NCI-H69 (cell line): ENCODE measurements at regions not wholly inside any gene's neighbourhood (a gene's known extent, or its start where the extent isn't known, plus 50 kb on each side); places are given as distances from the start of the nearest gene placed in this dataset.

Source experiments
- DNase-seq: peaks from one replicate; lab custom pipeline; 2025; lab: John Stamatoyannopoulos, UW

DNA sequence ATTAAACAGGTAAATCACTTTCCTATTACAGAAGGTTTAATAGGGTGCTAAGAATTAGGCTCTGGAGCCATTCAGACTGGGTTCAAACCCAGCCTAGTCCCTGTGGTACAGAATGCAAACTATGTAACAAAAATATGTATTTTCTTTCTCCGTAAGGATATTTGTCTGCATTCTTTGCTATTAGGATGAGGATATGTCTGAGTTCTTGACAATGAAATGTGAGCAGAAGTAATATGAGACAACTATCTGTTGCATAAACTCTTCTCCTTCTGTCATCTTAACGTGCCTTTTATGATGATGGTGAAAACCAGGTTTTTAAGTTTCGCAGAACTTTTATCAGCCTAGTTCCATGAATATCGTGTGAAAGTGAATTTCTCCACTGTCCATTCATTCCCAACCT is 1129.1 kb upstream of the ZEB2 start:
- no peak for DNase-seq

DNA sequence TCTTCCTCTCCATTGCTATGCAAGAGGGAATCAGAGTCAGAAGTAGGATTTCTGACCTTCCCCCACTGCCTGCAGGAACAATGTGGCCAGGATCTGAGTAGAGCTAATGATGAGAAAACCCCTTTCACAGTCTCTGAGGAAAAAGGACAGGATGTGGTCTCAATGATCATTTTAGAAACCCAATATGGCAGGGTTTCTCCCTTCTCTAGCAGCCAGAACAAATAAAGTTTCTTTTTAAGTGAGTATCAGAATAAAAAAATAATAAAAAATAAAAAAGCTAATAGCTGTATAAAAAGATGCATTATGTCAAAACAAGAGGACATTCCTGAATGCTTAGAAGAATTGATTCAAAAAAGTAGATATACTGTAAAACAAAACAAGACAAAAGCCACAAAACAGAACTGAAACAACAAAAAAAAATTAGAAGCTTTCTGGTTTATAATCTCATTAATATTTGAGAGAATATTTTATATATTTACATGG is 1124.9 kb upstream of the ZEB2 start:
- DNase-seq, result no peak

DNA sequence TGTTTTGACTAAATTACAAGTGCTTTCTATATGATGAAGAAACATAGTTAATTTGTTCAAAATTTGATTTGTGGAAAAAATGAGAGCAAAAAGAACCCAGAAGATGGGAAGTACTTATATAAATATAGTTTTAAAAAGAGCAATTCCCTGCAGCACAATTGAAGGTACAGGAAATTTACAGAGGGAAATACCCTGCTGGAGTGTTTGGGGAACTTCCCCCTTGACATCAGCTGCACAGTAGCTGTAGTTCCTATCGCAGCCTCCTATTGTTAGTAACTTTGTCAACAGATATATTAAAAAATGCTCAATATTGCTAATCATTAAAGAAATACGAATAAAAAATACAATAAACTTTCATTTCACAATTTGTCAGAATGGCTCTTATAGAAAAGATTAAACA is 1118.8 kb upstream of the ZEB2 start:
- no peak for DNase-seq

DNA sequence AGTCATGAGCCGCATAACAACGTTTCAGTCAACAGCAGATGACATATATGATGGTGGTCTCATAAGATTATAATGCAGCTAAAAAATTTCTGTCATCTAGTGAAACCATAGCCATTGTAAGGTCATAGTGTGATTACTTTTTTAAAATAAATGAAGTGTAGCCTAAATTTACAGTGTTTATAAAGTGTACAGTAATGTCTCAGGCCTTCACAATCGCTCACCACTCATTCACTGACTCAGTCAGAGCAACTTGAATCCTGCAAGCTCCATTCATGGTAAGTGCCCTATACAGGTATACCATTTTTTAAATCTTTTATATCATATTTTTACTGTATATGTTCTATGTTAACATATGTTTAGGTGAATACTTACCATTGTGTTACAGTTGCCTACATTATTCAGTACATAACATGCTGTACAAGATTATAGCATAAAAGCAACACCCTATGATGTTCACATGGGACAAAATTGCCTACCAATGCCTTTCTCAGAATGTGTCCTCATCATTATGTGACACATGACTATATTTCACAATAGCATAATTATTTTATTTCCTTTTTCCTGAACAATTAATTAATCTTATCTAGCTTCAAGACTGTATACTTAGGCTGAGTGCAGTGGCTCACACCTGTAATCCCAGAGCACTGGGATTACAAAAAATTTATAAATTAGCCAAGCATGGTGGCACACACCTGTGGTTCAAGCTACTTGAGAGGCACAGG is 1115.9 kb upstream of the ZEB2 start:
- no peak for DNase-seq

DNA sequence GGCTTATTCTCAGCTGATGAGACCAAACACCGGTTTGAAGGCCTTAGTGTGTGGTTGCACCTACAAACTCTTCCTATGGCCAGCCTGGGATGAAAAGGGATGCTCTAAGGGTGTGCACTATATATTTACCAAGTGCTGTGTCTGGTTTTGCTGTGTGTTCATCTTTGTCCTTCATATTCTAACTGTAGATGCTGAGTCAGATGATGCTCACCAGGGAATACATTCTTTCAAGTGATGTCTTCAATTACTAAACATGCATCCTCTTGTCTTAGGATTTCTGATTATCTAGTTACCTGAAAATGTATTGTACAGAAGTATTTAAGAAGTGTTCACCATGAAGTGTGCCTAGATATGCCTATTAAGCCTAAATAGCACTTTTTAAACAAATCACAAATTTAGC is 1111.6 kb upstream of the ZEB2 start:
- DNase-seq, result no peak

DNA sequence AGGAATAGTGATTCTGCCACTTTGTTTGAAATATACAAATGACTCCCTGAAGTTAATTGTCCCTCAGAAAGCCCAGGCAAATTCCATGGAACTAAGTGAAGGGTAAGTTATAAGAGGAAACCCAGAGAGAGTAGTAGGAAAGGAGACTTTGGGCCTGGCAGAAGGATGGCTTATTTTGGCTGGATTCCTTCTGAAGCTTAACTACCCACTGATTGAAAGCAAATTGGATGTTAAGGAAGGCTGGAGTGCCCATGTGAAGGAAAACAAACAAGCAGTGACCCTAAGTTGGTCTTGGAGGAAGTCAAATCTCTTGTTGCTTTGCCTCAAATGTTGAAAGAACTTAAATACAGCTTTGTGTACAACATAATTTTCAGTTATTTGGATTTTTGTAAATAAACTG is 1106.4 kb upstream of the ZEB2 start:
- DNase-seq, result no peak

DNA sequence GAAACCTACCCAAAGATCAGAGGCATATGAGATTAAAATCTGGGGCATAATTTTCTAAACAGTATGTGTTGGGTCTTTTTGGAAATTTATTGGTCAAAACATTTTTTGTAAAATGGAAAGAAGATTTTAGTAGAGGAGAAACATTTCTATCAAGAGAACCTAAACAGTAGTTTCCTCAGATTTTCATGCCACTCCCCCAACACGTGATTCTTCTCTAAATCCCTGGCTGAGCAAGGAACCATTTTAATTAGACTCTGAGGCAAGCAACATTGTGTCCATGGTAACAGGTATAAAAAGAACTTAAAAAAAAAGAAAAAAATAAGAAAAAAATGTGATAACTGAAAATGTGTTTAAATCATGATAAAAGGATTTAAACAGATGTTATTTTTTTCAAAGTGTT is 1105.2 kb upstream of the ZEB2 start:
- no peak for DNase-seq

DNA sequence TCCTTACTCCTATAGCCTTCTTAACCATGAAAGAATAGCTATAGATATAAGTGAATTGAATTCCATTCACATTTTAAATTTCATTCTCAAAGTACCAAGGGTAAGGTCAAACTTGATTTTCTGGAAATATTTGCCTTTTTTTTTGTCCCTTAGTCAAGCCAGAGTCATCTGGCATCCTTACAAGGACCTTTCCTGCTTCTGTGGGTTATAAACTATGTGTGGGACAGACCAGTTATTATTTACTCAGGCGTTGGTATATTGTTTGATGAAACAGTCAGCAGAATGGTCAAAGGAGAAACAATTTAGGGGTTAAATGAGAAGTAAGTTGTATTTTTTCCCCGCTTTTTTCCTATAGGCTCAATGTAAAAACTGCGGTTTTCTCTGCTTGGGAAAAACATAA is 1103.2 kb upstream of the ZEB2 start:
- DNase-seq, result no peak

DNA sequence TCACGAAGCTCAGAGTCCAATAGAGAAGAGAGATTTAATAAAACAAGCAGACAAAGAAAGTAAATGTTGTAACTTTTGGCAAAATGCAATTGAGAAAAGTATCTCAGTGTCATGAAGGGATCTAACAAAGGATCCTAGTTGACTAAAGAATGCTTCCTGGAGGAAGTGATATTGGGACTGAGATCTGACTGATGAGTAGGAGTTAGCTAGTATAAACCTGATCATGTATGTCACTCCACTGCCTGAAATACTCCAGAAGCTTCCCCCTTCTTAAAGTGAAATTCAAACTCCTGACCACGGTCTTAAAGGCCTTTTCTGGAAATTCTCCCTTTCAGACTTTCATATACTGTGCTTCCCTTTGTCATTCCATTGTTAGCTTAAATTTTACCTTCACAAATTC is 1102.4 kb upstream of the ZEB2 start:
- no peak for DNase-seq

DNA sequence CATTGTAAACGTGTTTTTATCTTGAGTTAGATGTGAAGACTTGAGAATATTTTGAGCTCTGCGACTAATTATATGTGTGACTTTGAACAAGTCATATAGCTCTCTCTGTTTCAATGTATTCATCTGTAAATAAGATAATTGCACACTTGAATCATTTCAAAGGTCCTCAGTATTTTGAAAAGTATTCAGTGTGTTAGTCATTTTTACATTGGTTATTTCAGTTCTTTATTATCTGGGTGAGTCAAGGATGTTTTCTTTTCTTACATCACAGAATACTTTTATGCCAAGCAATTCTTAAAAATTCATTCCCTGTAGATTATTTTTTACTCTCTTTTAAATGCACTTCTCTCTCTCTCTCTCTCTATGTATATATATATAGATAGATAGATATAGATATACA is 1098.0 kb upstream of the ZEB2 start:
- peak; percentile 9 for DNase-seq

DNA sequence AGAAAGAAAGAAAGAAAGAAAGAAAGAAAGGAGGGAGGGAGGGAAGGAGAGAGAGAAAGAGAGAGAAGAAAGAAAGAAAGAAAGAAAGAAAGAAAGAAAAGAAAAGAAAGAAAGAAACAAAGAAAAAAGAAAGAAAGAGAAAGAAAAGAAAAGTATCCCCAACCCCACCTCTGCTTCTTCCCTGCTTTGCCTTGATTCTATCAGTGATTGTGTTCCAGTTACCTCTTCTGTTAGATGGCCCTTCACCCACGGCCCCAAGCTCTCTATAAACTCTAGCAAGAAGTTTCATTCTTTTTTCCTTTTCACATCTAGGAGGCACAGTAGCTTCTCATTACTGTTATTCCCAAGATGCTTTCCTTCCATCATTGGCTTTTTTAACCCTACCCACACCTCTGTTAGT is 1097.5 kb upstream of the ZEB2 start:
- DNase-seq, result no peak

DNA sequence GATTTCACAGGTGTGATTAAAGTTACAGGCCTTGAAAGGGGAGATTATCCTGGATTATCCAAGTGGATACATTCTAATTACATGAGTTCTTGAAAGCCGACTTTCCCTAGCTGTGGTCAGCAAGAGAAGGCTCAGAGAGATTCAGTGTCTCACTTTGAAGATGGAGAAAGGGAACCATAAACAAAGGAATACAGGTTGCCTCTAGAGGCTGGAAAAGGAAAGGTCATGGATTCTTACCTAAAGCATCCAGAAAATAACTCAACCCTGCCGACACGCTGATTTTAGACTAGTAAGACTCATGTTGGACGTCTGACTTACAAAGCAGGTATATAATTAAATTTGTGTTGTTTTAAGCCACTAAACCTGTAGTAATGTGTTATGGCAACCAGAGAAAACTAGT is 1095.7 kb upstream of the ZEB2 start:
- DNase-seq, result no peak

DNA sequence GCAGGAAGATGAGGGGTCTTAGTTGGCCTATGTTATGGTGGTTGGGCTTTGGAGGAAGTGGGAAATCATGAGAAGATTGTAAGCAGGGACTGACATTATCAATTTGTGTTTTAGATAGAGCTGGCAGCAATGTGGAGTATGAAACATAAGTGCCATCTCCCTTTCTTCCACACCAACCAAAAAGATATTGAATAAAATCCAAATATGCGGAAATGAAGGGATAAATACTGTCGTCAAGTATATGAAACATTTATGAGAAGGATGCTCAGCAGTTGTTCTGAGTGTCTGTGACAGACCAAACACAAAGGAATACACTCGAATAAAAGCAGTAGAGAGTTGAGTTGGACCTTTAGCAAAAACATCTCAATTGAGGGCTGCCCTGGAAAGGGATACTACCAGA is 1090.0 kb upstream of the ZEB2 start:
- DNase-seq, result no peak

DNA sequence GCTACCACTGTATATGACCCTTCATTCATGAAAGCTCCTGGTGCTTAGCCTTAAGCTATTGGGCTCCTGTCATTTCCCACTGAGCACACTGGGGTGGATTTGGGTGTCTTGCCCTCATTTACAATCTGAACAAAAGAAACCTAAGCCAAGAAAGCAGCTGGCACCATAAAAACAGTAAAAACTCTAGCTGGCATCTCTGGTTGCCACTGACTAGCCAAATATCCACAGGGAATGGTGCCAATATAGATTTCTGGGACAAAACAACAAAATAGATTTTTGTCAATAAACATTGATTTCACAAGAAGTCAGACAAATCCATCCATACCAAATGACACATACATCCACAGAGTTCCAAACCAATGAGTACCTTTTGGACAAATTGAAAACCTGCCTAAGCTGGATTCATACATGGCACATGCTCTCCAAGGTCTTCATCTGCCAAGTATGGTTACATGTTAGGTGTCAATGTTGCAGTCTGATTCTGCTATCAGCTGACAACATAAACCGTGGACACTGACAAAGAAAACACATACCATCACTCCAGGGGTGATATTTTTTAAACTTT is 1081.5 kb upstream of the ZEB2 start:
- DNase-seq, result peak; percentile 91

DNA sequence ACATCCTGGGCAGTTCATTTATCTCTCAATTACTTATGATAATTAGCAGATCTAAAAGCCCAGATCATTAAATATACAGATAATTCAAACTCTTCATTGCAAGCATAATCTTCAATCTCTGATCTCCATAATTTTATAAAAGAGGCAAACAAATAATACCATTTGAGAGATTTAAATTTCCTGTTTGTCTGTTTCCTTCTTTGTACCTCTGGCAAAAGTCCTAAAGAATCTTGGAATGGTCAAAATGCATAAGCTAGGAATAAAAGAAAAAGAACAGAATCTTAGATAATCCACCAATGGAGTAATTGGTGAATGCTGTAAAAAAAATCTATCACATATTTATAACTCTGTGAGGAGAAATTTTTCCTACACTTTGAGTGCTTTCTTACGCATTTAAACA is 1080.9 kb upstream of the ZEB2 start:
- no peak for DNase-seq

DNA sequence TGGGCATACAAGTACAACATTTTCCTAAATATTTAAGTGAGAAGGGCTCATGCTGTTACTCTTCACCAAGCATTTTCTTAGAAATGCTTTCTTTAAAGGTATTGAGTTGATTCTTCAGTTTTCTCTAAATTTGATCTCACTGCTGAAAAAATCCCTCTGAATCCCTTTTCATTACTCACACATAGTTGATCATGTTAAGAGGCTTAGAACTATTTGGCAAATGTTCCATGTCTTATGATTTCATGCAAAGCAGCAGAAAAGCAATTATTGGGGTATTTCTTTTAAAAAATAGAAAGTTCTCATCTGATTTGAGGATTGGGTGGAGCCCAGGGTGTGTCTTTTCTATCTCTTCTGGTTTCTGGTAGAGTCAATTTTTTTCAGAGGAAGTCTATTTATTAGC is 1079.8 kb upstream of the ZEB2 start:
- no peak for DNase-seq

DNA sequence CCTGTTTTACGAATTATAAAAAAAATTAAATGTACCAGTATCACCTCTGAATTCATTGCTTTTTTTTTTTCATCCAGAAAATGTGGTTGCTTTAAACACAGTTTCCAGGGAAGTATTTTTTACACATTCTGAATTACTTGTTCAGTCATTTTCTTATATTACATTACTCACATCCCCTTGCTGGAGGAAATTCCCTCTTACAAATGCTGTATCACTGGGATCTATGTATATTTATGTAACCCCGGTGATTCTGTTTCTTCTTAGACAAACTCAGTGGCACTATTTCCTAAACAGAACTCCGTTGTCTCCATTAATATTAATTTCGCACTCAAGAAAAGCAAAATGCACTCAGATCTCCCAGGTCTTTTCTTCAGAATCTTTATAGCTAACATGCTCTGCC is 1078.5 kb upstream of the ZEB2 start:
- DNase-seq, result no peak

DNA sequence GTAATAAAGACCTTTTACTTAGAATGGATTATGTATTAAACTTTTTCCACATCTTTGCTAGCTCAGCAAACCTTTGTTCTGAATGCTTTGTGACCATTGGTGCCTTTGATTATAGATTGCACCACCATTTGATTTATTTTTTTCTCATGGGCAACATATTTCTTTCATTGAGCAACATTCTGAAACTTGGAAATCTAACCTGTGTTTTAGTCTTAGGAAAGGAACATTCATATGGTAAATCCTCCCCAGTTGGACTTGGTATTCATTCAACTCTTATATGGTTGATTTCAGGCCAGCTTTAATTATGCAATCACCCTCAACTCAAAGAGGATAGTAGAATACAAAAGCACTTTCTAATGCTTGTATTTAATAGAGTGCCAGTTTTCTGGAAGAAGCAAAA is 1077.9 kb upstream of the ZEB2 start:
- no peak for DNase-seq

DNA sequence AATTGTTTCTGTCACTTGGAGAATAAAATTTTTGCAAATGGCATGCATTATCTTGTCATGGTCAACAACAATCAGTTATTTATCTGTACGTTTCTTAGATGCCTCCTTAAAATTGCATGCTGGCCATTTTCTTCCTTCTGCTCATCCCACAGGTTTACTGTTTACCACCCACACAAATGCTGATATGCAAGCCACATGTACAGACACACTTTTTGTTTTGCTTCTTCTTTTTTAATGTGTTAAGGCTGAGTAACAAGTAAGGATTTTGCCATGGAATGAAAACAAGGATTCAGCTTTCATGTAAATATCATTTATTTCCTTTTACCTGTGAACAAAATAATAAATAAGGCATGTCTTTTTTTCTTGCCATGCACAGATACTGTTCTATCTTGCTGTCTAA is 1077.1 kb upstream of the ZEB2 start:
- DNase-seq, result no peak

DNA sequence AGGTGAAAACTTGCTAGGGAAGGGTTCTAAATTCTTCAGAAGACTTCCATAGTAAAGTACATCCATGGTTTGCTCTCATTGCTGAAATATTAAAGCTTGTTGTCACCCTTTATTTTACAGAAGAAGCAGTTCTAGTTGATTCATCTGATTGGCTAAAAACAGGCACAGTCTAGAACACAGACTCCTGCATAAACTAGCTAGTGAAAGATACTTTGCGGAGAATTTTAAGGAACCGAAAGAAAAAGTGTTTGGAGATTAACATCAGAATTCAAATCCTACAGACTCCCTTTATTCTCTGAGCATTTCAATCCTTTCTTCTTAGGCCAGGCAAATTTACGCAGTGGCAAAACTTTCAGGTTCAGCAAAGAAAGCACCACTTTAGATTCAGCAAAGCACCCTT is 1076.5 kb upstream of the ZEB2 start:
- no peak for DNase-seq

DNA sequence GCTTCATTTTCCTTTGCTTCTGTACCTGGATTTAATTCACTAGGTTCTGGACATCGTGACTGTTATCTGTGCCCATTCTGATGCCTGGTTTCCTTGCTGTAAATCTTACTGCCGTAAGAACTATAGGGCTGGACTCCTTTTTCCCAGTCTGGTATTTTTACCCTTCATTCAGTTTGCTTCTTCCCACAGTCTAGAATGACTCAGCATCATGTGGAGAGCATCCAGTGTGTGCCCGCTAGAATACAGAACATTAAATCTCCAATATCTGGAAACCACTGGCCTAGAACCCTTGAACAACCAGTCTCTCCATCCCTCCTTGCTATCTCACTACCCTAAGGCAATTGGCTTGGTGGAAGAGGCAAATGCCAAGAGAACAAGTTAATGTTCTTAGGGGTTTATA is 1075.4 kb upstream of the ZEB2 start:
- no peak for DNase-seq

DNA sequence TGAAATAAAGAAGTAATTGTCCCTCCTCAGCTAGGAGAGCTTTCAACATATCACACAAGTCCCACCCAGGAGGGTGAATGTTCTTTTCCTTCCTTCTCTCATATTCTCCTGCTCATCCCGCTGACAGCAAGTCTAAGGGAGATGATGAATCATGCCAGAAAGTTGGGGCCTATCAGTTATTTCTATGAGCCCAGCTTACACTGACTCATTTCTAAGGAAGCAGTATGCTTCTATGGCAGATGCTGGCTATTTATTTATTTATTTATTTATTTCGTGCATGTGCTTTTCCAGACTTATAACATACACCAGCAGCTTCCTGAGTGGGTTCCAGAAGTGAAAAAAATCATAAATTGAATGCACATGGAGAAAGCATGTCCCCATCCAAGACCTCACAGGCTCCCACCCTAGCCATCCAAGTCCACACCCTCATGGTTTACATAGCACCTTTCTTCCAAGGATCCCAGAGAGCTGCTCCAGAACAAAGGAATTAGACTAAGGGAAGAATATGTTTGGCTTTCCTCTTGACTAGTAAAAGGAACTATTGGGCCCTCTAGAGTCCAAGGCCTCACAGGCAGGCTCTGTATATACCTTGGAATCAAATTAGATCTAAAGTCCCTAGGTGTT is 1074.2 kb upstream of the ZEB2 start:
- DNase-seq, result peak; percentile 41

DNA sequence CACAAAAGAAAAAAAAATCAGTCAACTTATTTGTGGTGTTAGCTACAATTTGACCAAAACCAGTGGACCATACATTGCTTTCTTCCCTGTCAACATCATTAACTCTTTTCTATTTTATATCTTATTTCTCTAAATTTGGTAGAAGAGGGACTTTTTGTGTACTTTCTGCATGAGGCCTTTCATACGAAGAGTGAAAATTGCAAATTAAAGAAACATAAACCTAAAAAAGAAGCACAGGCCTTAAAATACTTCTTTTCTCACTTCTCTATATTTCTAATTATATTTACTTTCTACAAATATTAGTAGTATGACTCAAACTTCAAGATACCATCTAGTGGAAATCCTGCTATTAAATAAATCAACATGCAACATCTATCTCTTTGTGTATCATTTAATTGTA is 1073.4 kb upstream of the ZEB2 start:
- no peak for DNase-seq

DNA sequence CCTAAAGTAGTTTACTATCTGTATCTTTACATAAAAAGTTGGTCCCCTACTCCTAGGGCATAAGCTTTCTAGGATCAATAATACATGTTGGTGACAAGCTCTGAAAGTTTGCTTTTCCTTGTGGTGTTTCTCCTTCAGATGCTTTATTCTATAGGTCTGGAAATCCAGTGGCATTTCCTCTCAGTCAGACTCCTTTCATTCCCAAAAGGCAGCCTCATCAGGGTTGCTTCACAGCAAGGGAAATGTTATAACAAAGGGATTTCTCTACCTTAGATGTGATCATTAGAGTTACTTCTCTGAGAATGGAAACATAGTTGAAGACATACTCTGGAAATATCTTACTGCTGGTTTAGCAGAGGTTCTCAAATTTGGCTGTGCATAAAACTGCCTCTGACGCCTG is 1072.4 kb upstream of the ZEB2 start:
- no peak for DNase-seq
